ENCODE measurements at regions not wholly inside any gene's neighbourhood (a gene's known extent, or its start where the extent isn't known, plus 50 kb on each side); places are given as distances from the start of the nearest gene placed in this dataset.

DNA sequence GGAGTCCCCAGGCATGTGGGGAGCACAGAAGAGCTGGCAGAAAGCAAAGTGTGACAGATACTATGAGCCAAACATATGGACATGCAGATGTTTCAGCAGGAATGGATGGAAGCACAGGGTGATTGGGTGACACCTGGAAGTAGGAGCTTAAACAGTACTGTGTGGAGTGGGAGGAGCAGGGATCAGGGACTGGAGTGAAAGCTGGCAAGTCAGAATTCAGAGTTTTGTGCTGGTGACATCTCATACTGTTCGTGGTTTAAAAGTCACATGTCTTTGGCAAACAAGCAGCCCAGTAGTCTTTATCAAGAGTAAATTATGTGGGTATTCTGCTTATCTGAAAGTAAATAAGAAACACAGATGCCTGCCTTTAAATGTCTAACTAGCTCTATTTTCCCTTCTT lies 408.2 kb downstream of the COG6 start:
- no TSS peak for BruUV-seq (replicated peaks)
- Histone ChIP-seq H3K4me3 (no peak overlapping the region), H3K27ac (ENCODE audit: control insufficient read depth, insufficient read depth) (no peak overlapping the region), H3K4me2 (ENCODE audit: control insufficient read depth, insufficient read depth) (no peak overlapping the region), H3K9ac (ENCODE audit: control insufficient read depth, insufficient read depth, low read length) (no peak overlapping the region), H3K27me3 (replicated peaks in 1 of 2; ENCODE audit: control insufficient read depth in 2 of 2, insufficient read depth in 2 of 2, low read length in 1 of 2) (no peaks in the 10 kb centered on the region), H4K20me1 (ENCODE audit: control insufficient read depth, insufficient read depth) (no peaks in the 10 kb centered on the region), H3K36me3 (ENCODE audit: control insufficient read depth in 2 of 2, insufficient read depth in 2 of 2, low read length in 1 of 2) (no peaks in the 10 kb centered on the region), H2AFZ (ENCODE audit: control insufficient read depth, low read depth, low read length) (no peak overlapping the region), H3K79me2 (ENCODE audit: control insufficient read depth, insufficient read depth, low read length) (no peaks in the 10 kb centered on the region), H3K9me3 (replicated peaks; ENCODE audit: control insufficient read depth, insufficient read depth, low read length) (no peaks in the 10 kb centered on the region; the same call in 2 of the 3 replicates), H3K4me1 (ENCODE audit: control insufficient read depth, insufficient read depth, low read length) (peaks cover 22% of the 10 kb centered on the region)
- FAIRE-seq (no peak), DNase-seq (ENCODE audit: low read depth, low spot score) (no peak), ATAC-seq (no peak)
- 73% methylated on average over 1 of the region's 1 CpG for WGBS (ENCODE audit: insufficient coverage, insufficient replicate concordance, low lambda C conversion rate, missing lambda C conversion rate)
- ChIA-PET SMC1A (ENCODE audit: uncharacterized antibody, unreplicated experiment) (interaction anchor here (0.8 to 2.1 kb wide), 5 partner anchors 17 to 621 kb away, joined by 3 to 6 read pairs (median 4); no protein-coding TSS in a partner anchor), RAD21 (ENCODE audit: unreplicated experiment) (interaction anchor here (0.8 kb wide), 1 partner anchor 37 kb away, joined by 3 read pairs; no protein-coding TSS in a partner anchor), POLR2A (no interaction called here), CTCF (interaction anchor here (1.2 to 4.0 kb wide), 4 partner anchors 121 to 619 kb away, joined by 3 to 21 read pairs (median 3); no protein-coding TSS in a partner anchor)
- intact Hi-C loops (cut with micrococcal nuclease; ENCODE audit: unreplicated experiment) (loop anchor here (5.0 to 10.0 kb wide), 4 partner anchors 301 to 714 kb away; no protein-coding TSS in a partner anchor), in situ Hi-C loops (cut with MboI) (loop anchor here (5.0 kb wide), 2 partner anchors 619 to 714 kb away; no protein-coding TSS in a partner anchor)
- no peak for TF ChIP-seq CBX3 (IDR thresholded peaks at IDR 0.05; ENCODE audit: borderline replicate concordance, low read depth)

DNA sequence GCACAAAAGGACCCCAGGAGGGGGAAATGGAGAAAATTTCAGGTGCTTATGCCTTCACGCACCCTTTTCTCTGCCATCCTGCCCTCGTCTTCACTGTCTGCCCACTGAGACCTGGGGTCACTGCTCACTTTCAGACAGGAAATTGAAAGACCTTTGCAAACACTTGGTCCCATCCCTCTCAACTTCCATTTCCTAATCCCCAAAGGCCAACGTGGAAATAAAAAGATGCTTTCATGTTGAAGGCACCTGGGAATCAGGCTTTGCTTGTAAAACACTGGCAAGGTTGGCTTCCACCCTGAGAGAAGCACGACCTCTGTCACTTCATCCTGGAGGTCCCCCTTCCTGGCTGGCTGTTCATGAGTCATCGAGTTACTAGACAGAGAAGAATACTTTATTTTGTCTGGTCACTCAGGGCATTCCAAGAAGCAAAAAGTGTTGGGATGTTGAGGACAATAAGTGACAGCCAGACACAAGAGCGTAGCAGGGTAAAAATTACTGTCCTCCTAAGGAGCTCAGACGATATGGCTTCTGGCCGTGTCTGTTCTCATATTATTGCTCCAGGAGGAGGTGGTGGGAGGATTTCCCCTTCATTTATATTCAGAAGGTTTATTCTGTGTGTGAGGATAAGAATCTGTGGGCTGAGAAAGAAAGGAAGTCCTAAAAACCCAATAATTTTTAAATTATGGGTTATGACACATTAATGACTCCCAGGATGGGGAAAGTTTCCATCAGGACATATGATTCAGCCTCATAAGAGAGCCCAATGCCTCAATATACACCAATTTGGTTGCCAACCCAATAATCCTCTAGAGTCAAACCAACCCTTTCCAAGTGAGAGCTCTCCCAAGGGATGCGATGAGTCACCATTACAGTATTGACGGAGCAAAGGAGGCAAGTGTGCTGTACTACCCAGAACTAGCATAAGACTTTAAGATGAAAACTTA lies 409.0 kb downstream of the COG6 start:
- FAIRE-seq (no peak), DNase-seq (ENCODE audit: low read depth, low spot score) (no peak), ATAC-seq (no peak)
- no peaks in the 10 kb centered on the region for H4K20me1 ChIP-seq (ENCODE audit: control insufficient read depth, insufficient read depth)
- CTCF ChIA-PET = interaction anchor here (1.3 to 4.0 kb wide), 2 partner anchors 121 to 618 kb away, joined by 3 to 21 read pairs; no protein-coding TSS in a partner anchor
- in situ Hi-C loops (cut with MboI) = loop anchor here (5.0 kb wide), 2 partner anchors 618 to 713 kb away; no protein-coding TSS in a partner anchor
- peaks cover 15% of the 10 kb centered on the region for H3K4me1 ChIP-seq (ENCODE audit: control insufficient read depth, insufficient read depth, low read length)
- no peak overlapping the region for H3K4me2 ChIP-seq (ENCODE audit: control insufficient read depth, insufficient read depth)
- H3K36me3 ChIP-seq (ENCODE audit: control insufficient read depth in 2 of 2, insufficient read depth in 2 of 2, low read length in 1 of 2) = no peaks in the 10 kb centered on the region
- SMC1A ChIA-PET (ENCODE audit: uncharacterized antibody, unreplicated experiment) = interaction anchor here (0.6 to 2.1 kb wide), 5 partner anchors 18 to 620 kb away, joined by 3 to 6 read pairs (median 4); no protein-coding TSS in a partner anchor
- H2AFZ ChIP-seq (ENCODE audit: control insufficient read depth, low read depth, low read length) = no peak overlapping the region
- H3K27me3 ChIP-seq (replicated peaks in 1 of 2; ENCODE audit: control insufficient read depth in 2 of 2, insufficient read depth in 2 of 2, low read length in 1 of 2) = no peaks in the 10 kb centered on the region
- H3K9me3 ChIP-seq (replicated peaks; ENCODE audit: control insufficient read depth, insufficient read depth, low read length) = no peaks in the 10 kb centered on the region; the same call in 2 of the 3 replicates
- H3K9ac ChIP-seq (ENCODE audit: control insufficient read depth, insufficient read depth, low read length) = no peak overlapping the region
- no TSS peak for BruUV-seq (replicated peaks)
- intact Hi-C loops (cut with micrococcal nuclease; ENCODE audit: unreplicated experiment) = loop anchor here (5.0 to 10.0 kb wide), 4 partner anchors 302 to 713 kb away; no protein-coding TSS in a partner anchor
- RAD21 ChIA-PET (ENCODE audit: unreplicated experiment) = no interaction called here
- WGBS (ENCODE audit: insufficient coverage, insufficient replicate concordance, low lambda C conversion rate, missing lambda C conversion rate) = 51% methylated on average over 10 of the region's 10 CpGs
- POLR2A ChIA-PET = no interaction called here
- TF ChIP-seq RB1 (IDR thresholded peaks at IDR 0.05; ENCODE audit: borderline replicate concordance) (no peak), TCF3 (IDR thresholded peaks at IDR 0.05; ENCODE audit: borderline replicate concordance, insufficient read depth, low read depth, low read length) (no peak), CHD1 (IDR thresholded peaks at IDR 0.05; ENCODE audit: low read depth, low read length) (no peak), GABPA (IDR thresholded peaks at IDR 0.05; ENCODE audit: low read depth) (no peak), RUNX3 (IDR thresholded peaks at IDR 0.05; ENCODE audit: low read length) (no peak), ZZZ3 (IDR thresholded peaks at IDR 0.05; ENCODE audit: control insufficient read depth, insufficient read length, low read depth) (no peak), GATAD2B (conservative IDR thresholded peaks at IDR 0.05; ENCODE audit: low read depth) (no peak)
- TF ChIP-seq, protein P1, sequence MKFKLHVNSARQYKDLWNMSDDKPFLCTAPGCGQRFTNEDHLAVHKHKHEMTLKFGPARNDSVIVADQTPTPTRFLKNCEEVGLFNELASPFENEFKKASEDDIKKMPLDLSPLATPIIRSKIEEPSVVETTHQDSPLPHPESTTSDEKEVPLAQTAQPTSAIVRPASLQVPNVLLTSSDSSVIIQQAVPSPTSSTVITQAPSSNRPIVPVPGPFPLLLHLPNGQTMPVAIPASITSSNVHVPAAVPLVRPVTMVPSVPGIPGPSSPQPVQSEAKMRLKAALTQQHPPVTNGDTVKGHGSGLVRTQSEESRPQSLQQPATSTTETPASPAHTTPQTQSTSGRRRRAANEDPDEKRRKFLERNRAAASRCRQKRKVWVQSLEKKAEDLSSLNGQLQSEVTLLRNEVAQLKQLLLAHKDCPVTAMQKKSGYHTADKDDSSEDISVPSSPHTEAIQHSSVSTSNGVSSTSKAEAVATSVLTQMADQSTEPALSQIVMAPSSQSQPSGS (IDR thresholded peaks at IDR 0.05; ENCODE audit: low read length) = no peak
- TF ChIP-seq, protein P2, sequence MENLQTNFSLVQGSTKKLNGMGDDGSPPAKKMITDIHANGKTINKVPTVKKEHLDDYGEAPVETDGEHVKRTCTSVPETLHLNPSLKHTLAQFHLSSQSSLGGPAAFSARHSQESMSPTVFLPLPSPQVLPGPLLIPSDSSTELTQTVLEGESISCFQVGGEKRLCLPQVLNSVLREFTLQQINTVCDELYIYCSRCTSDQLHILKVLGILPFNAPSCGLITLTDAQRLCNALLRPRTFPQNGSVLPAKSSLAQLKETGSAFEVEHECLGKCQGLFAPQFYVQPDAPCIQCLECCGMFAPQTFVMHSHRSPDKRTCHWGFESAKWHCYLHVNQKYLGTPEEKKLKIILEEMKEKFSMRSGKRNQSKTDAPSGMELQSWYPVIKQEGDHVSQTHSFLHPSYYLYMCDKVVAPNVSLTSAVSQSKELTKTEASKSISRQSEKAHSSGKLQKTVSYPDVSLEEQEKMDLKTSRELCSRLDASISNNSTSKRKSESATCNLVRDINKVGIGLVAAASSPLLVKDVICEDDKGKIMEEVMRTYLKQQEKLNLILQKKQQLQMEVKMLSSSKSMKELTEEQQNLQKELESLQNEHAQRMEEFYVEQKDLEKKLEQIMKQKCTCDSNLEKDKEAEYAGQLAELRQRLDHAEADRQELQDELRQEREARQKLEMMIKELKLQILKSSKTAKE (IDR thresholded peaks at IDR 0.05; ENCODE audit: low read depth, poor library complexity, severe bottlenecking) = no peak
- H3K27ac ChIP-seq (ENCODE audit: control insufficient read depth, insufficient read depth) = no peak overlapping the region
- H3K4me3 ChIP-seq = no peak overlapping the region
- no peaks in the 10 kb centered on the region for H3K79me2 ChIP-seq (ENCODE audit: control insufficient read depth, insufficient read depth, low read length)
